Activated effector memory CD4-positive, alpha-beta T cell treated with anti-CD3 and anti-CD28 coated beads, Interleukin-2, amount 50 U/mL, for 16 hours (primary cell): ENCODE measurements at regions not wholly inside any gene's neighbourhood (a gene's known extent, or its start where the extent isn't known, plus 50 kb on each side); places are given as distances from the start of the nearest gene placed in this dataset.
"Not testable (repeated sequence)": the region's sequence is repeated elsewhere in the genome, so short reads cannot be mapped to it uniquely, and the experiment has no call there.

ENCODE experiments used
- DNase-seq: peaks from one replicate; pipeline ENCODE4 v3.0.0-alpha.2; 2020

DNA sequence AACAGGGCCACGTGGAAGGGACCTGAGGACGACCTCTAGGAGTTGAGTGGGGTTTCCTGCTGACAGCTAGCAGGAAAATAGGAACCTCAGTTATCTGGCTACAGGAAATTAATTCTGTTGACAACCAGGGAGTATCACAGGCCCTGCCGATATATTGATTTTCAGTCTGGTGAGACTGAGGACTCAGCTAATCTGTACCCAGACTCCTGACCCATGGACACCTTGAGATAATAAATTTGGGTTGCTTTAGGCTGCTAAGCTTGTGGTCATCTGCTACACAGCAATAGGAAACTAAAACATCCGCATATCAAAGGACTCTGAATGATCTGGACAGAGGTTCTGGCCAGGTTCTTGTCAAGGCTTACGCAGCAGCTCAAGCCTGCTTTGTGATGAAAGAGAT, 80.8 kb upstream of the CNEP1R1 start:
- no peak for DNase-seq

DNA sequence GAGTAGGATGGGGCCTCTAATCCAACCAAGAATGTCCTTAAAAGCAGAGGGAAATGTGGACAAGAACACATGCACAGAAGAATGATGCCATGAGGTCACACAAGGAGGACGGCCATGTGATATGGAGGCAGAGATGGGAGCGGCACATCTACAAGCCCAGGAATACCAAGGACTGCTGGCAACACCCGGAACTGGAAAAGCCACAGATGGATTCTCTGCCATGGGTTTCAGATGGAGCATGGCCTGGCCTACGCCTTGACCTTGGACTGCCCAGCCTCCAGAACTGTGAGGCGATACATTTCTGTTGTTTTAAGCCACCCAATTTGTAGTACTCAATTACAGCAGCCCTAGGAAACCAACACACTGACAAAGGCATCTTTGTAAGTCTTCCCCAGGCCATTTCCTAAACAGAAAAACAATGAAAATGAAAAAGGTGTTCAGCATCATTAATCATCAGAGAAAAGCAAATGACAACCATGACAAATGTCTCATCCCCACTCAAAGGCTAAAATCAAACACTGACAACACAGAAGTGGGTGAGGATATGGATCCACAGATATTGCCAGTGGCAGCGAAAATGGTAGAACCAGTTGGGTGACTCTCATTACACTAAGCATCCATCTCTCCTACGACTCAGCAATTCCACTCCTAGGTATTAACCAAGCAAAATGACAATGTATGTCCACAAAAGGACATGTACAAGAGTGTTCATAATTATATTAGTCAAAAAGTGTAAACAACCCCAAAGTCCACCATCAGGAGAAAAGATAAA, 76.9 kb upstream of the CNEP1R1 start:
- no peak for DNase-seq

DNA sequence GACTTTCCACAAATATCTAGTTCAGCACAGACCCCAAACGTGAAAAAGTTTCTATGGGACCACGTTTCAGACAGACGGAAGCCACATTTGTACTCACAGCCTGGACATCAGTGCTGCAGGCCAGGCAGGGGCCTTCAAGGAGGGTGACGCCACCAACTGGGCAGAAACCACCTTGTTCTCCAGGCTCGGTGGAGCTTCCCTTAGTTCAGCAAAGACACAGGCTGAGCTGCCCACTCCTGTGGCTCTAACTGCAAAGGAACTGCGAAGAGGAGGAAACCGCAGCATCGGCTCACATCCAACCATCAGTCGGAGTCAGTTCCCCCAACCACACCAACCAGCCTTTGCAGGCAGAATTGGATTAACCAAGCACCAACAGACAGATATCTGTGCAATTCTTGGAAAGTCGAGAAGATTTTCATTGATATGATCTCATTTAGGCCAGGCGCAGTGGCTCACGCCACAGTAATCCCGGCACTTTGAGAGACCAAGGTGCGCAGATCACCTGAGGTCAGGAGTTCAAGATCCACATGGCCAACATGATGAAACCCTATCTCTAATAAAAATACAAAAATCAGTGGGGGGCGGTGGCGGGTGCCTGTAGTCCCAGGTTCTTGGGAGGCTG, 73.3 kb upstream of the CNEP1R1 start:
- no peak for DNase-seq

DNA sequence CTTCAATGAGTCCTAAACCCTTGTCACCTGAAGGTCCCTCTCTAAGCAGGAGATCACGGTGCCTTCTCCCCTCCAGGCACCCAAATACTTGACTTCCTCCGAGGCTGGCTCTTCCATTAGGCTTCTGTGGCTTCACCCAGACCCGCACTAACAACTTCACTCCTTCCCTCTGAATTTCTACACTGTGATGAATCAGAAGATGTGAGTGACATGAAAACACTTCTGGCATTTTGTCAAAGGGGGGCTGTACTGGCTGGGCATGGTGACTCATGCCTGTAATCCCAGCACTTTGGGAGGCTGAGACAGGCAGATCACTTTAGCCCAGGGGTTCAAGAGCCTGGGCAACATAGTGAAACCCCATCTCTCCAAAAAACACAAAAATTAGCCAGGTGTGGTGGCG, 72.6 kb upstream of the CNEP1R1 start:
- no peak for DNase-seq

DNA sequence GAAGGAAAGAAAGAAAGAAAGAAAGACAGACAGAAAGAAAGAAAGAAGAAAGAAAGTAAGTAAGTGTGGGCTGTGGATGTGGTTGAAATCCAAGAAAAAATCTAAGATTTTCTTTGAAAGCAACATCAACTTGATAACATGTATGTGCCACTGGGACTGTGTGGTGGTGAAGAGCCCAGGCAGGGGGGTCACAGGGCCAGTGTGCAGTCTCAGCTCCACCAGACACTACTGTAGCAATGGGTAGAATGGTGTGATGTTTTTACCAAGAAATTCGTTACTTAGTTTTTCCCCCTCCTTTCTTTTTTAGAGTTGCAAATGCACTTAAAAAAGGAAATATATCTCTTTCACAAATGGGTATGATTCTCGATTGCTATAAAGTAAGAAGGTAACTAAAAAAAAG, 71.9 kb upstream of the CNEP1R1 start:
- no peak for DNase-seq

DNA sequence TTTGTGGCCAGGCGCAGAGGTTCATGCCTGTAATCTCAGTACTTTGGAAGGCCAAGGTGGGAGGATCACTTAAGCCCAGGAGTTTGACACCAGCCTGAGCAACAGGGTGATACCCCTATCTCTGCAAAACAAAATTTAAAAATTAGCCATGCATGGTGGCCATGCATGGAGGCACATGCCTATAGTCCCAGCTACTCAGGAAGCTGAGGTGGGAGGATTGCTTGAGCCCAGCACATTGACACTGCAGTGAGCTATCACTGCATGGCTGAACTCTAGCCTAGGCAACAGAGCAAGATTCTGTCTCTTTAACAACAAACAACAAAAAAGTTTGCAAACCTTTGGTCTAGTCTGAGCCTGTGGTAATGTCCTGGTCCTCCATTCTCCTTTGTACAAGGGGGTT, 69.2 kb upstream of the CNEP1R1 start:
- DNase-seq = no peak

DNA sequence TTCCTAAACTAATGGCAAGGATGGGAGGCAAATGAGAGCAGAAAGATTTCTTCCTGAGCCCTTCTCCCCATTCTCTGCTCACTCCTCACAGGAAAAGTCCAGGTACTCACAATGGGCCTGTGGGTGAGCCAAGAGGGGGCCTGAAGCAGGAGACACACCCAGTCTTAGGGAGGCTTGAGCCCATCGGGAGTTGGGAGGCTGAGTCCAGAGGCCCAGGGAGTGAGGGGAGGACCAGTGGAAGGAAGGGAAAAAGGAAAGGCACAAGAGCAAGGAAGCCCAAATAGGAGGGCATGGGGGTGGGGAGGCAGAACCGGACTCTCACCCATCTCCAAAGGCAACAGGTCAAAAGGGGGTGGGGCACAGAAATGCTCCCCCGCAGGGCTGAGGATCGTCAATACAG, 68.1 kb upstream of the CNEP1R1 start:
- no peak for DNase-seq

DNA sequence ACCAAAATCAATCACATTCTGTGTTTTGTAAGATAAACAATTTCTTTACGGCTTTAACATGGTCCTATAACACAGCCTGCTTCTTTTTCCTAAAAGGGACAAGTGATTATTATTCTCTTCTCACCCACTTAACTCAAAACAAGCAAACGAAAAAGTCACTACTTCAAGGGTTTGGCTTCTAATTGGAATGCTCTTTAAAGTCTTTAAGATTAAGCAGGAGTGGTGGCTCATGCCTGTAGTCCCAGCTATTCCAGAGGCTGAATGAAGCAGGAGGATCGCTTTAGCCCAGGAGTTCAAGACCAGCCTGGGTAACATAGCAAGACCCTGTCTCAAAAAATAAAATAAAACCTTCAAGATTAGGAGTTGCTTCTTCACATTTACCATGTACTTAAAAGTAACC, 66.6 kb upstream of the CNEP1R1 start:
- no peak for DNase-seq

DNA sequence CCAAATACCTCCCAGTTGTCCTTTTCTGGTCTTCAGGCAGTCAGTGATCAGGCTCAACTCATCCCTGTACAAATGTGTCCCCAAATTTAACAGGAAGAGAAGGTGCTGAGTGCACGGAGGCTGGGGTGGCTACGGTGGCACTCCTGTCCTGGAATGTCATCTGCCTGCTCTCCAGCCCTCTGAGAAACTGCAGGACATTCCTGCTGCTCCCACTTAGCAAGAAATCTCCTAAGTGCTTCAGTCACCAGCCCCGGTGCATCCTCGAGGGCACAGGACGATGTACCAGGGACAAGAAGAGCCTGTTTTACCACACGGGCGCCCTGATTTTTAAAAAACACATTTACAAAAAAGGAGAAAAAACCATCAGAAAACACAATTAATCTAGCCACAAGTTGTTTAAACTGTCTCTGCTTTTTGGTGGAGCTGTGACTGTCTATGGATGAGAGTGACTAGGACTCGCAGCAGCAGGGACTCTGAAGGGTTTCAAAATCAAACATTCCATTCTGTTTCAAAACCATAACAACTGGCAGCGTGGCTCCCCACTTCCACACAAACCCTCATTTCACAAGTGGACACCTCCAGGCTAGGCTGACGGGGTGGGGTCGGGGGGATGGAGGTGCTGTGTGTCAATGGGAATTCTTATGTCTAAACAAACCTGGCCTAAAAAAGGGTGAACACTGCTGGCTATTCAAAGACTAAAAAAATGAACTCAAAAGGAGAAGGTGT, 65.3 kb upstream of the CNEP1R1 start:
- no peak for DNase-seq

DNA sequence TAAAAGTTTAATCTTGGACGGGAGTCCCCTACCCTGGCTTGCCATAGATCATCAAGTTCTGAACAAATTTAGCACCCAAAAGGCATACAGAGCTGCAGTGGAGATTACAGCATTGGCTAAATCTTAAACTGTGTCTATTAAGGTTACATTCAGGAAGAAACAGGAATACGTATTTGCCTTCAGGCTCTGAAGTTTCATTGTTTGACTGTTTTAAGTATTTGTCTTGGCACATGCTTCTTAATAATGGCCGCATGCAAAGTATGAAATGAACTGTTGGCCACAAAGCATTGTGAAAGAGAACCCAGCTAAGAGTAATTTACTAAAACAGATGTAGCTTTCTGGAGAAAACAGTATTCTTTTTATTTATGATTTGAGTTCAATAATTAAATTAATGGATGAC, 63.9 kb upstream of the CNEP1R1 start:
- DNase-seq = no peak

DNA sequence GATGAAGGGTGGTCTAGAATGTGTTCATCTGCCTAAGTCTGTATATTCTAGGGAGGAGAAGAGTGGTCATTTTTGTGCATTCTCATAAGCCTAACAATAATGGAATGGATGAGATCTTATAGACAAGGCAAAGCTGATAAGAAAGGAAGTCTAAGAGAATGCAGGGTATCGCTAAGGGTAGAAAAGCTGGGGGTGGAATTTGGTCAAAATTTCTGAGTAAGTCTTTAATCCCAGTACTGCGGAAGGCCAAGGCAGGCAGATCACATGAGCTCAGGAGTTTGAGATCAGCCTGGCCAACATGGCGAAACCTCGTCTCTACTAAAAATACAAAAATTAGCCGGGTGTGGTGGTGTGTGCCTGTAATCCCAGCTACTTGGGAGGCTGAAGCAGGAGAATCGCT, 62.5 kb upstream of the CNEP1R1 start:
- DNase-seq = not testable (repeated sequence)

DNA sequence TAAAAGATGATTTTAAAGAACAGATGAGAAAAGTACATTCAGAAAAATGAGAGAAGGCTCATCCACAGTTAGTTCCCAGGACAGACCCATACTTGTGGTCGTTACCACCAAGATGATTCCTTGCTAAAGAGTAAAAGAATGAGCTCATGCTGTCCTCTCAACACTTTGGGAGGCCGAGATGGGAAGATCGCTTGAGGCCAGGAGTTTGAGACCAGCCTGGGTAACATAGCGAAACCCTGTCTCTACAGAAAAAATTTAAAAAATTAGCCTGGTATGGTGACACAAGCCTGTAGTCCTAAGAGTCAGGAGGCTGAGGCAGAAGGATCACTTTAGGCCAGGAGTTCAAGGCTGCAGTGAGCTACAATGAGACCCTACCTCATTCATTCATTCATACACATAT, 60.7 kb upstream of the CNEP1R1 start:
- no peak for DNase-seq

DNA sequence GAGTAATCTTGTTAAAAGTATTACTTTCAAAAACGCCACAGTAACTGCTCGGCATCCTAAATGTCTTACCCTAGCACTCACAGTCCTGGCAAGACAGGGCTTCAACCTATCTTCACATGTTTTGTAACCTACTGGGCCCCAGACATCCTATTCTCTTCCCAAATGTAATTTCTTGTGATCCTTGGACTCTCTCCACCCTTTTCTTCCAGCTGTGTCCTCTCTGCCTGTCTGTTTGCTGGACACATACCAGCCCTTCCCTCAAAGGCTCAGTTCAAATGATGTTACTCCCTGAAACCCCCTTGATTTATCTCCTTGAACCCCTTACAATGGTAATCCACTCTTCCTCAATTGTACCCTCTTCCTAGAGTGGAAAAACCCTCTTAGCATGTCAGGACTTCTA, 60.1 kb upstream of the CNEP1R1 start:
- no peak for DNase-seq

DNA sequence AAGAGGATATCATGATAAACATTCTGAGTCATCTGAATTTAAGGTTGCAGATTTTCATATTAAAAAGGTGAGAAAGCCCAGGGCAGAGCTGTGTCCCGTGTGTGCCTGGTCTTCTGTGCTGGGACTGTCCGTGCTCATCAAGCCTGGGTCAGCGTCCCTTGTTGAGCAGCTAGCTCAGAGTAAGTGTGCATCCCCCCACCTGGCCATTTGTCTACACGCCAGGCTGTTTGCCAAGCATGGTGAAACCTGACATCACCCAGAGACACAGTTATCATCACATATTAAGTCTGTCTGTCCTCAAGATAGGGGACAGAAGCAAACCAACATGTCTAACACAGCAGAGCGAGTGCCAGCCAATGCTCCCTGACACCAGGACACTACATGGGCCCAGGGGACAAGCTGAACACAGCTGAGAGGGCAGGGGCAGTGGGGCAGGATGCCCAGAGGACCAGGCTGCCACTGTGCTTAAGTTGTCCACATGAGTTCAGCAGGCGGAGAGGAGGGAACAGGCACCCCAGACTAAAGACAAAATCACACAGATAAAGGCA, 57.9 kb upstream of the CNEP1R1 start:
- no peak for DNase-seq

DNA sequence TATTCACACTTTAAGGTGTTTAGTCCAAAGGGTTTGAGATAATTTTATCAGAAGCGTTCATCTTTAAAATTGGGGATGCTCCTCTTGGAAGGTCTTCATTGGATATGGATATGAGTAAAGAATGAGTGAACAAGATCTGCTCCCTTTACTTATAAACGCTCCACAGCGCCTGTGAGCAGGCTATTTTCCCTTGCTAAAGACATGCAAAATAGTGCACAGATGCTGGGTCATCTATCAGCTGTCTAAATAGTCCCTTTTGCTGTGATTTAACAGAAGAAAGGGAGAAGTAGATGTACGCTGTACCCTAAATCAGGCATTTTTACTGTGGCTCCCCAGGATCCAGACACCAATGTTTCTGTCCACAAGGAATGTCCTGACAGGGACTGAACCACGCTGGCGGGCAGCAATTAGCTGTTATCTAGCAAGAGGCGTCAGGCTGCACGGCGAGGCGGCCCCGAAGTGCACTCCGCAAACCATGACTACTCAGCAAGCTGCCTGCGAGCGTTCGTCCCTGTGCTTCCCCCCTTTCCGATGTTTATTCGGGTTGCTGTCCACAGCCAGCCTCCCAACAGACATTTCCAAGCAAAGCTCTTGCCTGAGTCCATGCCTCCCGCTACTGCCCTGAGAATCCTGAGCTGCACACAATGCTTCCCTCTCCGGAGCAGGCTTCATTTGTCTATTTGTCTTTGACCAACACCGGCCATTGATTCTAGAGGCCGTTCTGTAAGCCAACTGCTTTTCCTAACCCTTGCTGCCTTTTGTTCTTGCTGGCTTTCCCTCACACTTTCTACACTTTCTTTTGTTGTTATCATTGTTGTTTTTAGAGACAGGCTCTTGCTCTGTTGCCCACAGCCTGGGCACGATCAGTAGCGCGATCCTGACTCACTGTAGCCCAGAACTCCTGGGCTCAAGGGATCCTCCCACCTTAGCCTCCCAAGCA, 55.7 kb upstream of the CNEP1R1 start:
- no peak for DNase-seq

DNA sequence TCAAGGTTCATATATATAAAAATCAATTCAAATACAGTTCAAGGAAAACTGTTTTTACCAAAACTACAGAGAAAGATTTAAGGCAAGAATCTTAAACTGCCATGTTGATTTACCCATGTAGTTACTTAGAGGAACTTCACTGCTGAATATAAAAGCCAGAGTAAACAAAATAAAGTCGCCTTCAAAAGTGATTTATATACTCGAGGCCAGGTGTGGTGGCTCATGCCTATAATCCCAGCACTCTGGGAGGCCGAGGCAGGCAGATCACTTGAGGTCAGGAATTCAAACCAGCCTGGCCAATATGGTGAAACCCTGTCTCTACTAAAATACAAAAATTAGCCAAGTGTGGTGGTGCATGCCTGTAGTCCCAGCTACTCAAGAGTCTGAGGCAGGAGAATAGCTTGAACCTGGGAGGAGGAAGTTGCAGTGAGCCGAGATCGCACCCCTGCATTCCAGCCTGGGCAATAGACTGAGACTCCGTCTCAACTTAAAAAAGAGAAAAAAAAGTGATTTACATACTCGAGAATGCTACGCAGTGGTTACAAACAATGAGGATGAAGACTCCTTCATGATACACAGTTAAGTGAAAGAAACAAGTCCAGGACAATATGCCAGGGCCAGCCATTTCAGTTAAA, 54.1 kb upstream of the CNEP1R1 start:
- DNase-seq = no peak

DNA sequence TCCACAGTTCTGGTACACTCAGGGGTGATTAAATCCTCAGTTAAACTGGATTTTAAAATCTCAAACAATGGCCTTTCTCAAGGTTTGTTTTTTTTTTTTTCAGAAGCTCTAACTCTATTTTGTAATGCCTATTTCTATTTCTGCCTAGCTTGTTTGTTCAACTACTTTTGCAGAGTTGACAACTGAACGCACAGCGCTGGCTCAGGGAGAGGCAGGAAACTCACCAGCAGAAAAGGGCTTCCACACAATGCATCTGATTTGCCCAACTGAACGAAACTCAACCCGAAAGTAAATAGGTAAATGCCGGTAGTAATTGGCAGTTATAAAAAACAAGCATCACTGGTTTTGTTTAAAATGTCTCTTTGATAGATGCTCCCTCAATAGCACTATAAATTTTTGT, 52.7 kb upstream of the CNEP1R1 start:
- no peak for DNase-seq

DNA sequence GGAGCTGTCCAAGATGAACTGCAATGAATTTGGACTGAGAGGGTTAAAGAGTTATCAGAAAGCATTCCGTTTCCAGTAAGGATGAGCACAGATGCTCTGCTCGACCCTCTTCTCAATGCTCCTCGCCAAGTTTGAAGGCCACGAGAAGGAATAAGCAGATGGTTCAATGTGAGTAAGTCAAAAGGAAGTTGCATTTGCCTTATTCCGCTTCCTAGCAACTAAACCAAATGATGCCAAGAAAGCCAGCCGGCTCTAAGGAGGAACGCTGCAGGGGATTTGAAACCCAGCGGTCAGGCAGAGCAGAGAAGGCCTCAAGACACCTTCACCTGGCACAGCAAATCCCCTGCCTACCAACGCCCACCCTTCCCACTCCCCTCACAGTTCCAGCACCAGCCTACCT, 52.1 kb upstream of the CNEP1R1 start:
- DNase-seq = no peak
